Fibroblast of villous mesenchyme (primary cell): ENCODE measurements at regions not wholly inside any gene's neighbourhood (a gene's known extent, or its start where the extent isn't known, plus 50 kb on each side); places are given as distances from the start of the nearest gene placed in this dataset.
A peak's percentile ranks its signal among the peaks of the same experiment; 100 is the strongest.

Source experiments
- DNase-seq: peaks from one replicate; pipeline ENCODE4 v3.0.0-alpha.2; 2010; ENCODE audit warnings: low read depth
- H3K4me3 ChIP-seq: 2 replicates; pipeline ENCODE4 v1.5.1; 2011; ENCODE audit warnings: low read depth, mild to moderate bottlenecking, low read length
- TF ChIP-seq, protein P1 (sequence below): IDR thresholded peaks from 2 replicates; pipeline ENCODE4 v1.5.1; 2012; ENCODE audit warnings: low read depth, mild to moderate bottlenecking, low read length; ENCODE audit not compliant: insufficient read depth

DNA sequence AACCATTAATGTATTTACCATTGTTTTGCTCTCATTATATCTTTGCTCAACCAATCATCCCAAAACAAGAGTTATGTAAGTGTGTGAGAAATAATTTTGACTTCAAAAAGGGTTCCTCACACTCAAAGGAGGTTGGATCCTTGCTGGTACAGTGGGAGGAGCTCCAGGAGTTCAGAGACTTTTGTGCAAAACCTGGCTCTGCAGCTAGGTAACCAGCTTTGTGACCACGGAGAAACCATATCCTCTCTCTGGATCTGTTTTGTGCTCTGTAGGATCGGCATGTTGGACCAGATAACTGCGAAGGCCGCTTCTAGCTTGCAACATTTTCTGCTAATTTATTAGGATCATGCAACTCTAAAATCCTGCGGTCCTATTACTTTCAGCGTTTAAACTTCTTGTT is 128.6 kb upstream of the LIPC start:
- no peak for DNase-seq
- H3K4me3 ChIP-seq: no peak overlapping the region
- TF ChIP-seq, protein P1, sequence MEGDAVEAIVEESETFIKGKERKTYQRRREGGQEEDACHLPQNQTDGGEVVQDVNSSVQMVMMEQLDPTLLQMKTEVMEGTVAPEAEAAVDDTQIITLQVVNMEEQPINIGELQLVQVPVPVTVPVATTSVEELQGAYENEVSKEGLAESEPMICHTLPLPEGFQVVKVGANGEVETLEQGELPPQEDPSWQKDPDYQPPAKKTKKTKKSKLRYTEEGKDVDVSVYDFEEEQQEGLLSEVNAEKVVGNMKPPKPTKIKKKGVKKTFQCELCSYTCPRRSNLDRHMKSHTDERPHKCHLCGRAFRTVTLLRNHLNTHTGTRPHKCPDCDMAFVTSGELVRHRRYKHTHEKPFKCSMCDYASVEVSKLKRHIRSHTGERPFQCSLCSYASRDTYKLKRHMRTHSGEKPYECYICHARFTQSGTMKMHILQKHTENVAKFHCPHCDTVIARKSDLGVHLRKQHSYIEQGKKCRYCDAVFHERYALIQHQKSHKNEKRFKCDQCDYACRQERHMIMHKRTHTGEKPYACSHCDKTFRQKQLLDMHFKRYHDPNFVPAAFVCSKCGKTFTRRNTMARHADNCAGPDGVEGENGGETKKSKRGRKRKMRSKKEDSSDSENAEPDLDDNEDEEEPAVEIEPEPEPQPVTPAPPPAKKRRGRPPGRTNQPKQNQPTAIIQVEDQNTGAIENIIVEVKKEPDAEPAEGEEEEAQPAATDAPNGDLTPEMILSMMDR: no peak

DNA sequence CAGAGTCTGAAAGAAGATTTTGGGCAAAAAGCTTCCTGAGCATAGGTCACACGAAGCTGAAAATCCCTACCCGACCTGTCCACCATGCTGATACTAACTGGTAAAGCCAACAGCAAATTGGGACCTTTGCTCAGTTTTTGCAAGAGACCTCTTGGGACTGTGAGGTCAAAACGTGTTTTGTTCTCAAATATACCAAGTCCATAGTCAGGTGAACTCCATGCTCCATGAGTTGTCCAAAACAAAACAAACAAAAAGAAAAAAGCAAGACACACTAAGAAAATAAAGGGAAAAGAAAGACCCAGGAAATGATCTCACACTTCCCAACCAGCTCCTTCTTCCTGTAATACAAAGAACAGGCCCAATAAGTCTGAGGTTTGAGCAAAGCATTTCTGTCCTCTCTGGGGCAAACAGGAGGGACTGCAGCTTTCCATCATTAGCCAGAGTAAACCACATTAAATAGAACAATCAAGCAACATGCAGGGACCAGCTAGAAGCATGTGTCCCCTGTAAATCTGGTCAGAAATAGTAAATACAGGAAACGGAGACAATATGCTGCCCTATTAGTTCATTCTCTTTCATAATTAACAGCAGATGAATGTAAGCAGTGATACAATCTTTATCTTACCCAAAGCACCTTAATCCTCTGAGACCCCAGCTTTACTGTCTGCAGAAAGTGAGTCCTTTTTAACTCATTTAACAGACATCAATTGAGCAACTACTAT is 125.0 kb upstream of the LIPC start:
- no peak overlapping the region for H3K4me3 ChIP-seq
- DNase-seq: no peak
- TF ChIP-seq, protein P1: no peak

DNA sequence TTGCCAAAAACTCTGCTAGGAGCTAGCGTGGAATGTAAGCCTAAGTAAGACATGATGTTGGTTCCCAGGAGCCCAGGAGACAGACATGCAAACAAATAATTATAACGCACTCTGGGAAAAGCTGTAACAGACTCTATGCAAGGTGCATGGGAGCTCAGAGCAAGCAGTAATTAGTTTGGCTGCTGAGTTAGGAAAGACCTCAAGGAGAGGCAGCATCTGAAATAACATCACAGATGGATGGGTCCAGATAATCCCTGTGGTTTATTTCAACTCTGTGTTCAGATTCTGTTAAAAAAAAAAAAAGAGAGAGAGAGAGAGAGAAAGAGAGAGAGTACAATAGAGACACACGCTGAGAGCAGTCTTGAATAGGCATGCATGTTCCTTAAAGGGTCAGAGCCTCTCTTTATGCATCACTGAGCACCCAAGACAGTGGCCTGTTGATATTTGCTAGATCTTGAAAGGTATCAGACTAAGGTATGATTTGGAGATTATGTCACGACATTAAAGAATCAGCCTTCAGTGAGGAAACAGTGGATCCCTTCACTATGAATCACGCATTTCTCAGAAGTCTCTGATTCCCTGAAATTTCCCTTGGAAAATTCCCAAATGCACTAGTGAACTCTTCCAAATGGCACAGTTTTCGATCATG is 124.4 kb upstream of the LIPC start:
- TF ChIP-seq, protein P1: no peak
- no peak overlapping the region for H3K4me3 ChIP-seq
- DNase-seq: peak; percentile 75

DNA sequence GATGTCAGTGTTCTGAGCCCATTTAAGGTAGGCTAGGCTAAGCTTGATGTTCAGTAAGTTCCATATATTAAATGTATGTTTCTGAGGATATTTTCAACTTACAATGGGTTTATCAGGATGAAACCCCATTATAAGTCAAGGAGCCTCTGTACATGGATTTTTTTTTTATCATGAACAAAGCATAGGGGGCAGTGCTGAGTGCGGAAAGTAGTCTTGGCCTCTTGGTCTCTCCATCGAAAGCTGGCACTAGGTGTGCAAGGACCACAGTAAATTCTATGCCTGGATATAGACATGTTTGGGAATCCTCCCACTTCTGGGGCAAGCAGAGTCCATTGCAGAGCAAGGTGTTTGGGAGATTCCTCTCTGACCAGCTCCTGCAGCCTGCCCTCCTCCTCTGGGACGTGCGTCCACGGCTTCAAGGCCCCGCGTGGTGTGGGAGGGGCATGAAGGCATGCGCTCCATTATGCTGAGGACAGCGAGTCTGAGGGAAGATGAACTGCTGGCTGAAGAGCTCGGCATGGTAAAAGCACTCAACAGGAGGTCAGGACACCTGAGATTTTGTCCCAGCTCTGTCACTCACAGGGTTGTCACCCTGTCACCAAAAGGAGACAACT is 122.9 kb upstream of the LIPC start:
- DNase-seq: no peak
- TF ChIP-seq, protein P1: peak; percentile 3
- no peak overlapping the region for H3K4me3 ChIP-seq

DNA sequence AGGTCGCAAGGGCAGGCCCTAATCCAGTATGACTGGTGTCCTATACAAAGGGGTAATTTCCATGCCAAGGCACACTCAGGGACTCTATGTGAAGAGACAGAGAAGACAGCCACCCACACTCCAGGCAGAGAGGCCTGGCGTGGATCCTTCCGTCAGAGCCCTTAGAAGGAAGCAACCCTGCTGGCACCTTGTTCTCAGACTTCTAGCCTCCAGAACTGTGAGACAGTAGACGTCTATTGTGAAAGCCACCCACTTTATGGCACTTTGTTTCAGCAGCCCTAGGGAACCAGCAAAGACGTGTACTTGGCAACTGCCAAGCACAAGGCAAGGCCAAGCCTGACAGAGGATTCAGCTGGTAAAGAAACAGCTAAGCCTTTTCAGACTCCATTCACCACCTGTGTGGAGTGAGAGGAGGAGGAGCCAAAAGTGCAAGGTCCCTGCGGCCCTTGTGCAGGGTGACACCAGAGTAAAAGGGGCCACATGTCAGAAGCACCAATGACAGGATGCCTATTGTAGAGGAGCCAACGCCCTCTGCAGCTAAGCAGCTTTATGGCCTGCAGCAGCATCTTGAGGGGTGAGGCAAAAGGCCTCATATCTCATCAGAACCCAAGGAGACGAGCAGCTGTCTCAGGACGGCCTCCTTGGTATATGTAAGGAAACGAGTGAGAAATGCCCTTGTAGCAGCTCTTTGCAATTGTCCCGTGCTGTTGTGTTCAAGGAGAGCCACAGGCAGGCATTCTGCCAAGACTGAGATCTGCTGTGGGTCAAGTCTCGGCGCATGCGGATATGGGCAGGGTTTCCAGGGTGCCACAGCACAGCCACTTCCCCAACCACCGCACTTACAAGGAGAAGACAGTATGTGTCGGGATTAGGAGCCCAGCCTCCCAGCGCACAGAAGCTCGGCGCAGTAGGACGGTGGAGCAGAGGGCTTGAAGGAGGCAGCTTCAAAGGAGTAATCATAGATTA is 121.5 kb upstream of the LIPC start:
- TF ChIP-seq, protein P1: no peak
- no peak for DNase-seq
- H3K4me3 ChIP-seq: no peak overlapping the region

DNA sequence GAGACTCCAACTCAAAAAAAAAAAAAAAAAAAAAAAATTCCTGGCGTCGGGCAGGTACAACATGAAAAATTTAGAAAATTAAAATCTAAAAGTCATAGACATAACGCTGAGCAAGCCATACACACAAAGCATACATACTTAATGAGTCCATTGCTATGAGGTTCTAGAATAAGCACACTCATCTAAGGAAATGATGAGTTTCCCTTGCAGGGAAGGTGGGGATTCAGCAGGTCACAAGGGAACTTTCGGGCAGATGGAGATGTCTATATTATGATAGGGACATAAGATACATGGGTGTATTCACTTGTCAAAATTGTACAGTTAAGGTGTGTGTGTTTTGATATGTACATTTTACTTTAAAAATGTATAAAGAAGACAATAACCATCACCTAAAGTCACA is 120.2 kb upstream of the LIPC start:
- TF ChIP-seq, protein P1: no peak
- no peak overlapping the region for H3K4me3 ChIP-seq
- DNase-seq: no peak
